ENCODE measurements at regions not wholly inside any gene's neighbourhood (a gene's known extent, or its start where the extent isn't known, plus 50 kb on each side); places are given as distances from the start of the nearest gene placed in this dataset.

DNA sequence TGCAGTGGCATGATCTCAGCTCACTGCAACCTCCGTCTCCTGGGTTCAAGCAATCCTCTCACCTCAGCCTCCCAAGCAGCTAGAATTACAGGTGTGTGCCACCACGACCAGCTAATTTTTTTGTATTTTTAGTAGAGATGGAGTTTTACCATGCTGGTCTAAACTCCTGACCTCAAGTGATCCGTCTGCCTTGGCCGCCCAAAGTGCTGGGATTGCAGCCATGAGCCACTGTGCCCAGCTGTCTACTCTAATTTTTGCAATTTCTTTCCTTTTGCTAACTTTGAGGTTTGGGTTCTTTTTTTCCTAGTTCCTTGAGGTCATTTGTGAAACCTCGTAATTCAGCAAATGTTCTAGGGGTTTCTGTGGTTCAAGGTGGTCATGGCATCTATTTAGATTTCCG is 63.7 kb upstream of the PRLR start:
- TF ChIP-seq POLR2AphosphoS5 (IDR thresholded peaks at IDR 0.05; ENCODE audit: low read depth, low read length) (no peak), POLR2A (IDR thresholded peaks at IDR 0.05; ENCODE audit: borderline replicate concordance, extremely low read depth, insufficient read depth, insufficient read length) (no peak), TCF7L2 (IDR thresholded peaks at IDR 0.05; ENCODE audit: borderline replicate concordance, extremely low read depth, insufficient read depth, insufficient read length) (no peak)
- TF ChIP-seq, protein P1, sequence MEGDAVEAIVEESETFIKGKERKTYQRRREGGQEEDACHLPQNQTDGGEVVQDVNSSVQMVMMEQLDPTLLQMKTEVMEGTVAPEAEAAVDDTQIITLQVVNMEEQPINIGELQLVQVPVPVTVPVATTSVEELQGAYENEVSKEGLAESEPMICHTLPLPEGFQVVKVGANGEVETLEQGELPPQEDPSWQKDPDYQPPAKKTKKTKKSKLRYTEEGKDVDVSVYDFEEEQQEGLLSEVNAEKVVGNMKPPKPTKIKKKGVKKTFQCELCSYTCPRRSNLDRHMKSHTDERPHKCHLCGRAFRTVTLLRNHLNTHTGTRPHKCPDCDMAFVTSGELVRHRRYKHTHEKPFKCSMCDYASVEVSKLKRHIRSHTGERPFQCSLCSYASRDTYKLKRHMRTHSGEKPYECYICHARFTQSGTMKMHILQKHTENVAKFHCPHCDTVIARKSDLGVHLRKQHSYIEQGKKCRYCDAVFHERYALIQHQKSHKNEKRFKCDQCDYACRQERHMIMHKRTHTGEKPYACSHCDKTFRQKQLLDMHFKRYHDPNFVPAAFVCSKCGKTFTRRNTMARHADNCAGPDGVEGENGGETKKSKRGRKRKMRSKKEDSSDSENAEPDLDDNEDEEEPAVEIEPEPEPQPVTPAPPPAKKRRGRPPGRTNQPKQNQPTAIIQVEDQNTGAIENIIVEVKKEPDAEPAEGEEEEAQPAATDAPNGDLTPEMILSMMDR (IDR thresholded peaks at IDR 0.05 in 2 of 3, conservative IDR thresholded peaks at IDR 0.05 in 1 of 3; ENCODE audit: borderline replicate concordance in 1 of 3, insufficient read depth in 1 of 3, low read depth in 2 of 3, low read length in 2 of 3): no peak
- TF ChIP-seq, protein P2, sequence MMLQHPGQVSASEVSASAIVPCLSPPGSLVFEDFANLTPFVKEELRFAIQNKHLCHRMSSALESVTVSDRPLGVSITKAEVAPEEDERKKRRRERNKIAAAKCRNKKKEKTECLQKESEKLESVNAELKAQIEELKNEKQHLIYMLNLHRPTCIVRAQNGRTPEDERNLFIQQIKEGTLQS (IDR thresholded peaks at IDR 0.05): no peak
- TF ChIP-seq, protein P3, sequence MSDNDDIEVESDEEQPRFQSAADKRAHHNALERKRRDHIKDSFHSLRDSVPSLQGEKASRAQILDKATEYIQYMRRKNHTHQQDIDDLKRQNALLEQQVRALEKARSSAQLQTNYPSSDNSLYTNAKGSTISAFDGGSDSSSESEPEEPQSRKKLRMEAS (IDR thresholded peaks at IDR 0.05): no peak

Data from HCT116 (cell line).